Spleen (tissue), 7 donors: ENCODE measurements at regions not wholly inside any gene's neighbourhood (a gene's known extent, or its start where the extent isn't known, plus 50 kb on each side); places are given as distances from the start of the nearest gene placed in this dataset.

Source experiments
- CTCF ChIP-seq, 11 experiments: fragments of 200-600 bp in 7 of 11; fragments of 450-650 bp in 4 of 11; sonication (generic) in 4 of 11; IDR thresholded peaks in 8 of 11; conservative IDR thresholded peaks in 3 of 11; 1 replicate in 7 of 11; 2 replicates in 4 of 11; pipeline versions ENCODE4 v1.4.0 to v1.8.0; 2016 to 2021; ENCODE audit warnings: antibody characterized with exemption in 11 of 11, inconsistent platforms in 4 of 11, mild to moderate bottlenecking in 1 of 11
- POLR2A ChIP-seq, 3 donors: fragments of 450-650 bp; IDR thresholded peaks; one replicate each; pipeline ENCODE4 v1.5.1; 2017; ENCODE audit warnings: antibody characterized with exemption in 3 of 3, mild to moderate bottlenecking in 1 of 3
- POLR2AphosphoS5 ChIP-seq, 3 donors: sonication (generic); formaldehyde crosslinking; IDR thresholded peaks; one replicate each; pipeline ENCODE4 v1.5.1; 2017; ENCODE audit warnings: antibody characterized with exemption in 3 of 3
- donor health status: DM: no; HTN: no; CAD: no; lungs with moderate emphysema.
- donor health status: DM: no; HTN: no; CAD: no.
- donor health status: DM: no; HTN: no; CAD: no.

GRCh38 chr12:123089631-123090353, 61.1 kb downstream of the PITPNM2 start:
- TF ChIP-seq POLR2A (IDR thresholded peaks at IDR 0.05) = no peak
- TF ChIP-seq CTCF (IDR thresholded peaks at IDR 0.05 in 8 of 11, conservative IDR thresholded peaks at IDR 0.05 in 3 of 11) = no peak
- no peak for TF ChIP-seq POLR2AphosphoS5 (IDR thresholded peaks at IDR 0.05)
